Calu3 (cell line): ENCODE measurements at regions not wholly inside any gene's neighbourhood (a gene's known extent, or its start where the extent isn't known, plus 50 kb on each side); places are given as distances from the start of the nearest gene placed in this dataset.

Source experiments
- BruUV-seq: library from RNA; stranded (reverse); fragments of 400-500 nt; replicated peaks from 2 replicates; lab custom pipeline; 2021; lab: Mats Ljungman, UMichigan
- CTCF ChIA-PET: fragments of 300-600 bp; sonication (Branson Sonifier 250); formaldehyde crosslinking; loops from one replicate; lab custom pipeline; 2022; ENCODE audit warnings: antibody characterized with exemption; lab: Charles Lee
- DNase-seq: peaks from one replicate; pipeline ENCODE4 v3.0.0; 2022
- H3K27ac Mint-ChIP-seq: one replicate; pipeline ENCODE4 v1.8.0; 2022; ENCODE audit warnings: mixed read lengths; ENCODE audit not compliant: unreplicated experiment
- H3K27me3 Mint-ChIP-seq: one replicate; pipeline ENCODE4 v1.8.0; 2022; ENCODE audit warnings: mixed read lengths; ENCODE audit not compliant: unreplicated experiment
- H3K36me3 Mint-ChIP-seq: one replicate; pipeline ENCODE4 v1.8.0; 2022; ENCODE audit warnings: mild to moderate bottlenecking, moderate library complexity, mixed read lengths; ENCODE audit not compliant: insufficient read depth, unreplicated experiment
- H3K4me1 Mint-ChIP-seq: one replicate; pipeline ENCODE4 v1.8.0; 2022; ENCODE audit warnings: mild to moderate bottlenecking, low read depth, mixed read lengths; ENCODE audit not compliant: unreplicated experiment
- H3K4me3 Mint-ChIP-seq: one replicate; pipeline ENCODE4 v1.8.0; 2022; ENCODE audit warnings: mild to moderate bottlenecking, low read depth, moderate library complexity, mixed read lengths; ENCODE audit not compliant: unreplicated experiment
- H3K9me3 Mint-ChIP-seq: one replicate; pipeline ENCODE4 v1.8.0; 2022; ENCODE audit warnings: low read depth, mixed read lengths; ENCODE audit not compliant: unreplicated experiment
- intact Hi-C: fragments of 100-400 bp; cut with micrococcal nuclease; formaldehyde crosslinking; loops from one replicate; pipeline ENCODE4 v1.10.0; 2022; ENCODE audit not compliant: unreplicated experiment
- TF ChIP-seq, protein P1 (sequence below): fragments of 200-600 bp; IDR thresholded peaks from one replicate; pipeline ENCODE4 v1.8.0; 2022; ENCODE audit warnings: antibody characterized with exemption; ENCODE audit not compliant: unreplicated experiment

- no peak overlapping the region for H3K27ac Mint-ChIP-seq
- H3K4me1 Mint-ChIP-seq = peaks cover 61% of the 10 kb centered on the region
- no TSS peak for BruUV-seq
- intact Hi-C loops = no loop called here
- DNase-seq = no peak
- peaks cover 5% of the 10 kb centered on the region for H3K36me3 Mint-ChIP-seq
- H3K9me3 Mint-ChIP-seq = no peaks in the 10 kb centered on the region
- H3K27me3 Mint-ChIP-seq = no peaks in the 10 kb centered on the region
- H3K4me3 Mint-ChIP-seq = no peak overlapping the region
- CTCF ChIA-PET = no interaction called here
- TF ChIP-seq, protein P1, sequence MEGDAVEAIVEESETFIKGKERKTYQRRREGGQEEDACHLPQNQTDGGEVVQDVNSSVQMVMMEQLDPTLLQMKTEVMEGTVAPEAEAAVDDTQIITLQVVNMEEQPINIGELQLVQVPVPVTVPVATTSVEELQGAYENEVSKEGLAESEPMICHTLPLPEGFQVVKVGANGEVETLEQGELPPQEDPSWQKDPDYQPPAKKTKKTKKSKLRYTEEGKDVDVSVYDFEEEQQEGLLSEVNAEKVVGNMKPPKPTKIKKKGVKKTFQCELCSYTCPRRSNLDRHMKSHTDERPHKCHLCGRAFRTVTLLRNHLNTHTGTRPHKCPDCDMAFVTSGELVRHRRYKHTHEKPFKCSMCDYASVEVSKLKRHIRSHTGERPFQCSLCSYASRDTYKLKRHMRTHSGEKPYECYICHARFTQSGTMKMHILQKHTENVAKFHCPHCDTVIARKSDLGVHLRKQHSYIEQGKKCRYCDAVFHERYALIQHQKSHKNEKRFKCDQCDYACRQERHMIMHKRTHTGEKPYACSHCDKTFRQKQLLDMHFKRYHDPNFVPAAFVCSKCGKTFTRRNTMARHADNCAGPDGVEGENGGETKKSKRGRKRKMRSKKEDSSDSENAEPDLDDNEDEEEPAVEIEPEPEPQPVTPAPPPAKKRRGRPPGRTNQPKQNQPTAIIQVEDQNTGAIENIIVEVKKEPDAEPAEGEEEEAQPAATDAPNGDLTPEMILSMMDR = no peak
Measured at GRCh38 chr17:77837917-77838316, 120.6 kb upstream of the TNRC6C start.

DNA sequence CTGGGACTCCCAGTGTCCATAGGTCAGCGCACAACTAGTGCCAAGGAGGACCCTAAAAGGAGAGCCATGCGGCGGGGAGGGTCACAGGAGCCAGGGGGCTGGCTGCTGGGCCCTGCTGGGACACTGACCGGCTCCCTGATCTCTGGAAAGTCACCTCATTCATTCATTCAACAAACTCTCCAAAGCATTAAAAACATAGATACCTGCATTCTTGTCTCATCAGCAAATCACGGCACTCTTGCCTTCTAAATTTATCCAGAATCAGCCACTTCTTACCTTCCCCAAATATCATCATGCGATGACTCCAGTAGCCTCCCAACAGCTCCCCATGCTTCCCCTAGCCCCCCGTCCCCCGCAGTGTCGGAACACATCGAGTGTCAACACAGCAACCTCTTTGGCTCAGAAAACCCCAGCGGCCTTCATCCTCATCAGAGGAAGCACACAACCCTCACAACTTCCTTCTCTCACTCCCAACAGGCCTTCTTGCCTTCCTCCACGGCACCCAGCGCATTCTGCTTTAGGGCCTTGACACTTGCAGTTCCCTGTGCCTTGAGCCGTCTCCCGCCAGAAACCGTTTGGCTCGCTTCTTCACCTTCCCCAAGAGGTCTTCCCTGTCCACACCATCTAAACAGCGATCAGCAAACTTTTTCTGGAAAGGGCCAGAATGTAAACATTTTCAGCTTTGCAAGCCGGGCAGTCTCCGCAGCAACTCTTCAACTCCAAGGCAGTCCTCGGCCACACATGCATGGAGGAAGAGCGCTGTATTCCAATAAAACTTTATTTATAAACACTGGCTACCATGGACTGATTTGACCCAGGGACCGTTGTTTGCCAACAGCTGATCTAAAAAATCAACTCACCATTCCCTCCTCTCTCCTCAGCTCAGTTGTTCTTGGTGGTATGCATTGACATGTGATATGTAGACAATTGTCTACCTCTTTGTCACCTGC lies 119.5 kb upstream of the TNRC6C start:
- Mint-ChIP-seq H3K27me3 (no peaks in the 10 kb centered on the region), H3K4me1 (peaks cover 64% of the 10 kb centered on the region), H3K4me3 (peak overlapping the region; percentile 29), H3K36me3 (peaks cover 5% of the 10 kb centered on the region), H3K9me3 (no peaks in the 10 kb centered on the region), H3K27ac (no peak overlapping the region)
- CTCF ChIA-PET = interaction anchor here (1.1 kb wide), 1 partner anchor 42 kb away, joined by 3 read pairs; no protein-coding TSS in a partner anchor
- TF ChIP-seq, protein P1 = no peak
- intact Hi-C loops = no loop called here
- DNase-seq = no peak
- no TSS peak for BruUV-seq

GRCh38 chr17:77839698-77840512 lies 118.6 kb upstream of the TNRC6C start:
- no TSS peak for BruUV-seq
- TF ChIP-seq, protein P1 = no peak
- DNase-seq = no peak
- CTCF ChIA-PET = interaction anchor here (1.1 kb wide), 1 partner anchor 41 kb away, joined by 3 read pairs; no protein-coding TSS in a partner anchor
- Mint-ChIP-seq H3K27me3 (no peaks in the 10 kb centered on the region), H3K9me3 (no peaks in the 10 kb centered on the region), H3K4me1 (peaks cover 55% of the 10 kb centered on the region), H3K27ac (no peak overlapping the region), H3K36me3 (peaks cover 5% of the 10 kb centered on the region), H3K4me3 (peak overlapping the region; percentile 29)
- intact Hi-C loops = loop anchor here (5.0 kb wide), 1 partner anchor 47 kb away; no protein-coding TSS in a partner anchor

- no peaks in the 10 kb centered on the region for H3K27me3 Mint-ChIP-seq
- TF ChIP-seq, protein P1 = no peak
- CTCF ChIA-PET = interaction anchor here (0.7 to 1.1 kb wide), 2 partner anchors 41 to 492 kb away, joined by 3 to 6 read pairs; no protein-coding TSS in a partner anchor
- peaks cover 5% of the 10 kb centered on the region for H3K36me3 Mint-ChIP-seq
- no peak overlapping the region for H3K4me3 Mint-ChIP-seq
- H3K4me1 Mint-ChIP-seq = peaks cover 48% of the 10 kb centered on the region
- DNase-seq = no peak
- H3K9me3 Mint-ChIP-seq = no peaks in the 10 kb centered on the region
- intact Hi-C loops = loop anchor here (5.0 kb wide), 1 partner anchor 47 kb away; no protein-coding TSS in a partner anchor
- H3K27ac Mint-ChIP-seq = no peak overlapping the region
- no TSS peak for BruUV-seq
Measured at GRCh38 chr17:77840513-77841165, 117.9 kb upstream of the TNRC6C start.
